Fibroblast of skin of scalp (primary cell): ENCODE measurements at regions not wholly inside any gene's neighbourhood (a gene's known extent, or its start where the extent isn't known, plus 50 kb on each side); places are given as distances from the start of the nearest gene placed in this dataset.
A peak's percentile ranks its signal among the peaks of the same experiment; 100 is the strongest.

ENCODE experiments used
- DNase-seq: peaks from one replicate; pipeline ENCODE4 v3.0.0-alpha.2; 2013

DNA sequence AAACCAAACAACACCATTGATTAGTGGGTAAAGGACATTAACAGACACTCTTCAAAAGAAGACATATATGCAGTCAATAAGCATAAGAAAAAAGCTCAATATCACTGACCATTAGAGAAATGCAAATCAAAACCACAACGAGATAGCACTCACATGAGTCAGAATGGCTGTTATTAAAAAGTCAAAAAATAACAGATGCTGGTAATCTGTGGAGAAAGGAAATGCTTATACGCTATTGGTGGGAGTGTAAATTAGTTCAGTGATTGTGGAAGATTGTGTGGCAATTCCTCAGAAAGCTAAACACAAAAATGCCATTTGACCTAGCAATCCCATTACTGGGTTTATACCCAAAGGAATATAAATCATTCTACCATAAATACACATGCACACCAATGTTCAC lies 182.6 kb downstream of the TRPC6 start:
- DNase-seq: peak; percentile 46

DNA sequence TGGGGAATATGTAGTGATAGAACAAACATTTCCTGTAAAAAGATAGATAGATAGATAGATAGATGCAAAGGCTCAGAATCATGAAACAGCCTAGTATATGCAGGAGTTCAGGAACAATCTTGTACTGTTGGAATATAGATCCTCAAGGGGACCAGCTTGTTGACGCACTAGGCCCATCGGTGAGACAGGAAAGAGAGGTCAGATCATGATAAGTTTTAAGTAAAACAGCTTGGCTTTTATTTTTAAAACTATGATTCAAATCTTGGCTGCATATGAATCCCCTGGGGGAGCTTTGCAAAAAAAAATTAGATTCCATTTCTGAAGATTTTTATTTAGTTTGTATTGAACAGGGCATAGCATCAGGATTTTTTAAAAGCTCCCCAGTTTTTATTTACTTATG lies 185.8 kb downstream of the TRPC6 start:
- DNase-seq: no peak

DNA sequence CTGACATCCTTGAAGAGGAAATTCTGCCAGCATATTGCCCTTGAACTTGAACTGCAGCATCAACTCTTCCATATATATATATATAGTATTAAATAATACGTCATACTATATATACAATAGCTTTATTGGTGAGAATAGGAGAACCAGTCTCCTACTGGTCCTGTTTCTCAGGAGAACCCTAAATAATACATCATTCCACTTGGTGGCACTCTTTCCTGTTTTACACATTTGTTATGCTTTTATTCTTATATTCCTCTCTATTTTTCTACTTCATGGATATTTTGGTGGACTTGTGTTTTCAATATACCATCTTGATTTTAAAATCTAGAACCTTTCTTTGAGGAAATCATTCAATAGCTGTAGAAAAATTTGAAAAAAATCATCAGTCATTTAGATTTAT lies 193.3 kb downstream of the TRPC6 start:
- peak; percentile 11 for DNase-seq

DNA sequence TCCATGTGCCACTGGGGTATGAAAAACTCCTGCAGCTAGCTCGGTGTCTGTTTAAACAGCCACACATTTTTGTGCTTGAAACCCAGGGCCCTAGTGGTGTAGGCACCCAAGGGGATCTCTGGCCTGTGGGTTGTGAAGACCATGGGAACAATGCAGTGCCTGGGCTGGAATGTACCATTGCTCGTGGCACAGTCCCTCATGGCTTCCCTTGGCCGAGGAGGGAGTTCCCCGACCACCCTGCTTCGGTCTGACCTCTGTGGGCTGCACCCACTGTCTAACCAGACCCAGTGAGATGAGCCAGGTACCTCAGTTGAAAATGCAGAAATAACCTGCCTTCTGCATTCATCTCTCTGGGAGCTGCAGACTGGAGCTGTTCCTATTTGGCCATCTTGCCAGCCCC lies 214.0 kb downstream of the TRPC6 start:
- no peak for DNase-seq

DNA sequence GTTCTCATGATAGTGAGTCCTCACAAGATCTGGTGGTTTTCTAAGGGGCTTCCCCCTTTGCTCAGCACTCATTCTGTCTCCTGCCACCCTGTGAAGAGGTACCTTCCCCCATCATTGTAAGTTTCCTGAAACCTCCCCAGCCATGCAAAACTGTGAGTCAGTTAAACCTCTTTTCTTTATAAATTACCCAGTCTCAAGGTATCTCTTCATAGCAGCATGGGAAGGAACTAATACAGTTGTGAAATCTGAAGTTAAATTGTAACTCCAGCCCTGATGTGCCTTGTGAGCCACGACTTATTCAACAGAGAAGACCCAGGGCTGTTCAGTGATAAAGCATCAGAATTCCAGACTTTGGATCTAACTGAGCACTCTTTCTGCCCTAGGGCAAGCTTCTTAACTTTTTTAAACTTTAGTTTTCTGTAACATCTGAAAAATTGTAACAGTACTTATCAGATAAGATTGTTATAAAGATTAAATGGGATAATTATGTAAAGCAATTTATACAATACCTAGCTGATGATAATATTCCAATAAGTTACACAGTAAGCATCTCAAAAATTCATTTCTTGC lies 220.0 kb downstream of the TRPC6 start:
- DNase-seq: no peak

DNA sequence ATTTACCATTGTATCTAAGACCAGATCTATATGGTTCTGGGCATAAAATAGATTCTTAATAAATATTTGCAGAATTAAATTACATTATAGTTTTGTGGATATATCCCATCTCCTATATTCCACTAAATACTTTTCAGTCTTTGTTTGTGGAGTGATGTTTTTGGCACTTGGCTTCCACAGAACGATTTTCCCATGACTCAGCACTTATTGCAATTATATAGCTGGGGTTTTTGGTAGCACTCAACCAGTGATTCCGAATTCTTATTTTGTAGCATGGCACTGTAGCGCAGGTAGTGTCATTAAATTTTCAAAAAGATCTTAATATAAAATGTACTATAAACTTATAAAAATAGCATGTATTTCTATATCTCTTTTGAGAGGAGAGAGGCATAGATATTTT lies 221.2 kb downstream of the TRPC6 start:
- DNase-seq: no peak

DNA sequence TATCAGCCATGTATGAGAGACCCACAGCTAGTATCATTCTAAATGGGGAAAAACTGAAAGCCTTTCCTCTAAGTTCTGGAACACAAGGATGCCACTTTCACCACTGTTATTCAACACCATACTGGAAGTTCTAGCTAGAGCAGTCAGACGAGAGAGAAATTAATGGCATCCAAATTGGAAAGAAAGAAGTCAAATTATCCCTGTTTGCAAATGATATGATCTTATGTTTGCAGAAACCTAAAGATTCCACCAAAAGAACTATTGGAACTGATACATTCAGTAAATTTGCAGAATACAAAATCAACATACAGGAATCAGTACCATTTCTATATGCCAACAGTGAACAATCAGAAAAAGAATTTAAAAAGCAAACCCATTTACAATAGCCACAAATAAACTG lies 226.0 kb downstream of the TRPC6 start:
- DNase-seq: no peak

DNA sequence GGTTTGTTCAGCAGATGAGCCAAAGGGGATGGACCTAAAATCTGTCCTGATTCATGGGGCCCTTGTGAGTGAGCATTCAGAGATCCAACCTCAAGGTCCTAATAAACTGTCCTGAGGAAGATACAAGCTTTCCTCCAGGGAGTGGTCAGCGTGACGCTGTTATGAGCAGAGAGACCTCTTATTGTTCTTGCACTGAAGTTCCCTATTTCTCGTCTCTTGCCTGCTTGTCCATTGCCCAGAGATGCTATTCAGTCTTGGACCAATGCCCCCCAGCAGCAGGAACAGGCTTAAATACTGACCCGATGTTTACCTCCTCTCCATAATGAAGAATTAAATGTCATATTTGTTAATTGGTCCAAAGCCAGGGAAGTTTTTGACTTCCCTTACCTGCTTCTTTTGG lies 225.2 kb upstream of the PGR start:
- DNase-seq: no peak

DNA sequence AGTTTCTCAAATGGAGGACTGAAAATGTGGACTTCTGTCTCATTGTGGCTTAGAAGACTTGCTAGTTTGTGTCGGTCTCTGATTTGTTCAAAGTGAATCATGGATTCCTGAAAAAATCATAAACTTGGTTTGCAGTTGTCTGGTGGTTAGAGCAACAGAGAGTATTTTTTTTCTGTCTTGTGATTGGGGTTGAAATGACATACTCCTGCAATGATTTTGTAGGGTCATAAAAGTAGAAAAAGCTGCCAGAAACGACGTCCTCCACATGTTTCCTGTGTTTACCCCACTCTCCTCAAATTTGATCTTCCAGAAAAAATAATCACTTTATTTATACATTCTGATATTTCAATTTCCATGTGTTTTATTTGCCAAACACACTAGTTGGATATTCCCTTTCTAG lies 219.2 kb upstream of the PGR start:
- no peak for DNase-seq

DNA sequence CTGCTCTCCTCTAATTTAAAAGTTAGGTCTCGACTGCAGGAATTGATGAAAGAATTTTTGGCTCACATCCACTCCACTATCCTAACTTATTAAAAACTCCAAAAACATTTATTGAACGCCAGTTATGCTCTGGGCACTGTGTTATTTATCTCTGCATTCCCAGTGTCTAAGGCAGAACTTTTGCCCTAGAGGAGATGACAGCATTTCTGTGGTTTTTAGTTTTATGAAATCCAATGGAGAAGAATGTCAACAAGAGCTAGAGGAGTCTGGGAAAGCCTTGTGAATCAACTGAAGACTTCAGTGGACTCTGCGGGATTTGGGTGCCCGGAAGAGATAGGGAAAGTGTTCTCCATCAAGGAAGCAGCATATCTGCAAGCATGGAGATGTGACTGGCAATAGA lies 217.0 kb upstream of the PGR start:
- DNase-seq: peak; percentile 71

DNA sequence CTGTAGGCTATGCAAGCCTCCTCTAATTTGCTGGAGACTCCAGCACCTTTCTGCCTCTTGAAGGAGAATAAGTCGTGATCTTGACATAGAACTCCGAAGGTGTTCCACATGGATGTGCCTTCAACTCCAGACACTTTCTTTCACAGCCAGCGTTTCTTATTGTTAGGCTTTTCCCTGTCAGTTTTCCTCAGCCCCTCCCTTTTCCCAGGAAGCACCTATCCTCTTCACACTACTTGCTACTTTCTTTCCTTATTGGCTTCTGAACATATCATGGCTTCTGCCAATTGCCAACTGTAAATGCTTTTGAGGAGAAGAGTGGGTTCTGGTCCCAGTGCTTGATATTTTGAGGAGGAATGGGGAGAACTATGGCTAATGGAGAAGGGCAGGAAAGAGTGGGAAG lies 216.3 kb upstream of the PGR start:
- DNase-seq: no peak

DNA sequence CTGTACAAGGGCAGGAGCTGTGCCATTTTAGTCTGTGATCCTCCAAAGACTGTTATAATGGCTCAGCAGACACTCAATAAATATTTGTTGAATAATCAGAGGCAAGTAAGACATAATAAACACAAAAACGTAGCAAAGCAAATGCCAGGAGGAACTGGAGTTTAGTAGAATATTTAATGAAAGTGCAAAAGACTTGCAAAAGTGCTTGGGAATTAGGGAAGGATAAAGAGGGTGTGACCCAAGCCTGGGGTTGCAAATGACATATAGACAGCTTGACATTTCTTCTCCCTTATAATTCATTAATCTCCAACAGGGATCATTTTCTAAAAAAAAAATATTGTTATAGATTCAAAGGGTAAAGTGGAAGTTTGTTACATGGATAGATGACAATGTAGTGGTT lies 212.7 kb upstream of the PGR start:
- DNase-seq: no peak

DNA sequence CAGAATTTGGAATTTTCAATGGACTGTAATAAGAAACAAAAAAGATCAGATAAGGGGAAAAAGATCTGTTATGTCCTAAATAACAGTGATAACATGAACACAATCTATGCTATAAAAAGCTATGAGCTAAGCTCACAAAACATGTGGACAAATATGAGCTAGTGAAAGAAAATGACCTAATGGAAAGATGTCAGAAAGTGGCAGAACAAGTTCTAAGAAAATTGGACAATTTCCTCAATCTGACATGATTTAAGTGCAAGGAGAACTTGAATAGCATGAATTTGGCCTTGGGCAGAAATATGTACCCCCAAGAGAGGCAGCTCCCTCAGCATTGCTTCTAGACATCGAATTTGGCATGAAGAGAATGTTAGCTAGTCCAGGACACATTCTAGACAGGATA lies 212.0 kb upstream of the PGR start:
- peak; percentile 17 for DNase-seq

DNA sequence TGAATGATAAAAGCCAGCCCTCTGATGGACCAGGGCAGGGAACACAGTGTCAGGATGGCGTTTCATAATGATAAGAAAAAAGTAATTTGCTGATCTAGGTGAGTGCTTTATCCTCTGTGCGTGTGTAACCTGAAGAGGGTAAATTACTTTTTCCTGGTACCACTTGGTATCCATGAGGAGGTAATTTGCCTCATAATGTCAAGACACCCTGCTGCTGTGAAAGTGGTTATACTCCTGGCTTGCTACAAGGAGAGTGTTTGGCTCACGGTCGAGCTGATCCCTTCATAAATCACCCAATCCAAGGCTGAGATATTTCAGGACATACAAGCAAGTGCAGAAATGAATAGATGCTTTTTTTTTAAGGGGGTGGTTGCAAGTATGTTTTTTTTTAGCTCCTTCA lies 207.2 kb upstream of the PGR start:
- no peak for DNase-seq

DNA sequence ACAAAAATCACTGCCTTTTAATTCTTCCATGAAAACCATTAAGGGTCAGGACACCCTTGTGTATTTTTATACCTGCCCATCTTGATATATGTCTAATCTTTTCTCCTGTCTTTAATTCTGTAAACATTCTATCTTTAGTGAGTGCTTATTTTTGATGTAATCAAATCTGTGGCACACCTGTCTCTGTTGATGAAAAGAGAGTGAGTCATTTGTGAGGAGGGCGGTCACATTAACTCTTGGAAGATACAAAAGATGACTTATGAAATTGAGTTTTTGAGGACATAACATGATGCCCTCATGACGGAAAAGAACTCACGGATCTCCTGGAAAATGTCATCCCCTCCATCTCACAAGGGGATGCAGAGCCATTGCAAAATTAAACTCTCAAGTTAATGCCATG lies 206.5 kb upstream of the PGR start:
- DNase-seq: no peak

DNA sequence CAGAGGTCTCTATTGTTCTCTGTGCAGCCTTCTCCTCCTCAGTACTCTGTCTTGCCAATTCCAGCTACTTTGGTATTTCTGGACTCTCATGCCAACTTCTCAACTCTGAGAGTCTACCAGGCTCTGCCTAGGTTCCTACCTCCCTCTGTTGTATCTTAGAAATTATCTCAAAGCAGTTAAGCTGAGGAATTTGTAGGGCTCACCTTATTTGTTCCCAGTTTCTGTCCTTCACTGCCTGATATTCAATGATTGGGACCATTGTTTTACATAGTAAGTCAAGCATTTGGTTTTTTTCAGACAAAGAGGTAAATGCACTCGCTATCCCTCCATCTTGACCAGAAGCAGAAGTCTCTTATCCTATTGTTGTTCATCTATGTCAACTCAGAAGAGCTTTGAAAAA lies 205.0 kb upstream of the PGR start:
- DNase-seq: no peak

DNA sequence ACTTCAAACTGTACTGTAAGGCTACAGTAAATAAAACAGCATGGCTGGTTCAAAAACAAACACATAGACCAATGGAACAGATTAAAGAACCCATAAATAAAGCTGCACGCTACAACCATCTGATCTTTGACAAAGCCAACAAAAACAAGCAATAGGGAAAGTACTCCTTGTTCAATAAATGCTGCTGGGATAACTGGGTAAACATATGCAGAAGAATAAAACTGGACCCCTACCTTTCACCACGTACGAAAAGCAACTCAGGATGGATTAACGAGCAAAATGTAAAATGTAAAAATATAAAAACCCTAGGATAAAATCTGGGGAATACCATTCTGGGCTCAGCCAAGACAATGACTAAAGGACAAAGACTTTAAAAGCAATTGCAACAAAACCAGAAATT lies 201.8 kb upstream of the PGR start:
- DNase-seq: no peak

DNA sequence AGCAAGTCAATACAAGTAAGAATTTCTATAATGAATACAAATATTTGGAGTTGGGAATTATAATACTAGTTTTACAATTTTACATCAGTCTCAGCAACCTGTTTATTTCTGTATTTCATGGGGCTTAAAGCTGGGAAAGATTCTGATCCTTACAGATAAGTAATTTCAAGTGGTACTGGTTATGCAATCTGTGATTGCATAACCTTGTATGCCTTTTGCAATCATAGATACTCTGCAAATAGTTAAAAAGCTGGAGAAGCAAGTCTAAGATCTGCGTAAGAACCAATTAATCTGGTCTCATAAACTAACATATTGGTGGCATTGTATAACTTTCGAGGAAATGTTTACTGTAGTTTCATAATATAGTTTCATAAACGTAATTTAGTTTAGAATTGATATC lies 198.3 kb upstream of the PGR start:
- no peak for DNase-seq

DNA sequence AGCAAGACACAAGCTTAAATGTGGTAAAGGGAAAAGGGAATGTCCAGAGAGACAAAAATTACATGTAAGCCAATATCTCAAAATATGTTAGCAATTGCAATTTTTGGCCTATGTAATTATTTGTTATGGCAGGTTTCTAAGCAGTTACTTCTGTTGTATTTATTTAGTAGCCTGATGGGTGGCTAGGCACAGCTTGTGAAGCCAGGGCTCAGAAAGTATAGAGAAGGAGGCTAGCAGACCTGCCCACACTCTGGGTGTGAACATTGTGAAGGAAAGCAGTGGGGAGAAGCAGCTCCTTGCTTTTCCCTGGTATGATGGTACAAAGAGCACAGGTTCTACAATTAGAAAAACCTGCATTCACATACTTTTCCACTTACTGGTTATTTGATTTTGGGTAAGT lies 196.5 kb upstream of the PGR start:
- DNase-seq: no peak

DNA sequence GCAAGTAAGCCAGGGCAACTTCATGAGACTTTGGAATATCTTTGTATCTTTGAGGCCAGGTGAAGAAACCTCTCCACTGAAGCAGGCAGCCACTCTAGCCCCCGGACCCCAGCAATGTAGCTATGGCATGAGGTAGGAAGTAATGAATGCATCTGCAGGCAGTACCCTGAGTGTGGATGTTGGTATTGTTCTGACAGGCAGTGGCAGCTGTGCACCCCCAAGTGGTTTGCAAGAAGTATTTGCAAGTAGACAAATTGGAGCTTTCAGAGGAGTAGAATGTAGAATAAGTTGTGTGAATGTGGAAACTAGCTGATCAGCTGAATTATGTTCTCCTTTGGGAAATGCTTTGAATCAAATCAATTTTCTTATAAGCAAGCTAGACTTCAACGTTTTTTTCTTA lies 194.4 kb upstream of the PGR start:
- no peak for DNase-seq

DNA sequence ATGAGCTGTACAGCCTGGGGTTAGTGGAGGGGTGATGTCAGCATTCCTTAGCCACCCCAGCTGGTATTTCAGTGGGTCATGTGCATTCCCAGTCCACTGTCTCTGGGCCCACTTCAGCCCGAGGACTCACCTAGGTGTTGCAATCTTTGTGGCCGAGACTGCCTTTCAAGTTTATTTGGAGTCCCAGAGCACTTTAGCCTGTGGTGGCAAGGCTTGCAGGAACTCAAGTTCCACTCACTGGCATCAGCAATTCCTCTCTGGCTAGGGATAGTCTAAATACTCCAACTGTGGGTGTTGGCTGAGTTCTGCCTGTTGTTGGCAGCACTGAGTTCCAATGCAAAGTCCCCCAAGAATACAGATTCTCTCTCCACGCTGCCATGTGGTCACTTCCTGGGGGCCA lies 191.6 kb upstream of the PGR start:
- no peak for DNase-seq

DNA sequence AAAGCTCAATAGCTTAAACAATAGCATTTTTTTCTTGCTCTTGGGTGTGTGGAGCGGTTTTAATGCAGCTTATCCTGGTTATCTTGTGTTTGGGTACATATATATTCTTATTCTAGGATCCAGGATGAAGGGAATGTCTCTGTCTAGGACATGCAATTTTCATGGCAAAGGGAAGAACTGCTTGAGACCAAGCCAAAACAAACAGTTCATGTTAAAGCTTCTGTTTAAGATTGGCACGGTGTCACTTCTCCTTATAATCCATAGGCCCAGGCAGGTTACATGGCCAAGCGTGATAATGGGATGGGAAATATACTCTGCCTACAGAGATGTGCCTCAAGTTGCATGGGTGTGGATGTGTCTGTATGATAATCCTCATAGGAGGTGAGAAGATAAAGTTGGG lies 177.1 kb upstream of the PGR start:
- DNase-seq: no peak

DNA sequence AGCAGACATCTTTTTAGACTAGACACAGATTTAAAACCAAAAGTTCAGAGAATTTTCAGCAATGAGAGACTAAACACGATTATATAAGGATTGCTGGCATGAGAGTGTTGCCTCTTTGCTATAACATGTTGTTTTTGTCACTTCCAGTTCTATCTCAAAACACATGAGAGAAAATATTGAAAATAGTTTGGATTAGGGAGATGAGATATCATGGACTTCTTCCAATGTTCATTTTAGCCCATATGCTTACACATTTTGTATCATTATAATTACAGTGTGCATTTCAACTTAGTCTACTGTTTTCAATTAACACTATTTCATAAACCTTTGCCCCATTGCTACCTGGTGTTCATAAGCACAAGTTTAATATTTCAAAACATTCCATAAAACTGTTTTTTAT lies 175.9 kb upstream of the PGR start:
- no peak for DNase-seq

DNA sequence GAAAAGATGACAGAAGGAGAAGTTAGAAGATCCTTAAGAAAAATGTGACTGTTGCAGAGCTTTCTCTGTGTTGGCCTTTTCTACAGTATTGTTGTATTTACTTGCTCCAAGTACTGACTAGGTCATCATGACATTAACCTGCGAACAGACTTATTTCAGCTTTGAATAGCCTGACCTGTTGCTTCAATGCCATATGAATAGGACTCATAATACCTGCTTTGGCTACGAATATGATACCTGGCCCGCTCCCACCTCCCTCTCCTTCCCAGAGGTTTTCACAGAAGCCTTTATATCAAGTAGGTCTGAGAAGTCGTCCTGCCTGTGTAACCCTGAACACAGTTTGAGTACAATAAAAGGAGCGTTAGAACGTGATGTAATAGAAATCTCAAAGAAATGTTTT lies 169.6 kb upstream of the PGR start:
- DNase-seq: no peak

DNA sequence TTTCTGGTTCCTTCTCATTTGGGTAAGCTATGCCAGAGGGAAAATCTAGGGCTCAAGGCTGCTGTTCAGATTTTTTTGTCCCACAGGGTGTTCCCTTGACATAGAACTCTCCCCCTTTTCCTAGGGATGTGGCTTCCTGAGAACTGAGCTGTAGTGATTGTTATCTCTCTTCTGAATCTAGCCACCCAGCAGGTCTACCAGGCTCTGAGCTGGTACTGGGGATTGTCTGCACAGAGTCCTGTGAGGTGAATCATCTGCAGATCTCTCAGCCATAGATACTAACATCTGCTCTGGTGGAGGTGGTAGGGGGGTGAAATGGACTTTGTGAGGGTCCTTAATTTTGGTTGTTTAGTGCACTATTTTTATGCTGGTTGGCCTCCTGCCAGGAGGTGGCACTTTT lies 167.3 kb upstream of the PGR start:
- DNase-seq: no peak
